Mammary epithelial cell (primary cell): ENCODE measurements at regions not wholly inside any gene's neighbourhood (a gene's known extent, or its start where the extent isn't known, plus 50 kb on each side); places are given as distances from the start of the nearest gene placed in this dataset.

ENCODE experiments used
- EZH2 ChIP-seq: IDR thresholded peaks from 2 replicates; pipeline ENCODE4 v1.6.1; 2012; ENCODE audit warnings: low read length, inconsistent platforms, borderline replicate concordance
- TF ChIP-seq, protein P1 (sequence below), 2 donors: IDR thresholded peaks in 1 of 2; conservative IDR thresholded peaks in 1 of 2; 2 replicates each; pipeline ENCODE4 v1.5.1; 2011 to 2012; ENCODE audit warnings: inconsistent platforms in 2 of 2, low read length in 2 of 2, mild to moderate bottlenecking in 2 of 2, control low read depth in 1 of 2, low read depth in 1 of 2; ENCODE audit not compliant: insufficient read depth in 1 of 2; ENCODE audit errors: extremely low read depth in 1 of 2

DNA sequence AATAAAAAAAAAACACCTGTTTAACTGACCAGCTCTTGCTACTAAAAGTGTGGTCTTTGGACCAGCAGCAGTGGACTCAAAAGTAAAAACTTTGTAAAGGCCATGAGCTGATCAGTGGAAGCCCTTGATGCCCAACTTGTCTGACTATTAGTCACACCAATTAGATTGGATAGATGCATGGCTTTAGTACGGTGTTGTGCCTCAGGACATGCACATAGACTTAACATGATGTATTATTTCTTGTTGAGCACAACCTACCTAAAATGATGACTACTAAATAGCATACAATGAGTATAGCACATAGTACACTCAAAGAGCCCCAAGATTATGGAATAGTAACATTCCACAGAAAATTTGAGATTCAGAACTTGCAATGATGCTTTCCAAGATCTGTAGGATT is 95.1 kb upstream of the FIBIN start:
- TF ChIP-seq, protein P1, sequence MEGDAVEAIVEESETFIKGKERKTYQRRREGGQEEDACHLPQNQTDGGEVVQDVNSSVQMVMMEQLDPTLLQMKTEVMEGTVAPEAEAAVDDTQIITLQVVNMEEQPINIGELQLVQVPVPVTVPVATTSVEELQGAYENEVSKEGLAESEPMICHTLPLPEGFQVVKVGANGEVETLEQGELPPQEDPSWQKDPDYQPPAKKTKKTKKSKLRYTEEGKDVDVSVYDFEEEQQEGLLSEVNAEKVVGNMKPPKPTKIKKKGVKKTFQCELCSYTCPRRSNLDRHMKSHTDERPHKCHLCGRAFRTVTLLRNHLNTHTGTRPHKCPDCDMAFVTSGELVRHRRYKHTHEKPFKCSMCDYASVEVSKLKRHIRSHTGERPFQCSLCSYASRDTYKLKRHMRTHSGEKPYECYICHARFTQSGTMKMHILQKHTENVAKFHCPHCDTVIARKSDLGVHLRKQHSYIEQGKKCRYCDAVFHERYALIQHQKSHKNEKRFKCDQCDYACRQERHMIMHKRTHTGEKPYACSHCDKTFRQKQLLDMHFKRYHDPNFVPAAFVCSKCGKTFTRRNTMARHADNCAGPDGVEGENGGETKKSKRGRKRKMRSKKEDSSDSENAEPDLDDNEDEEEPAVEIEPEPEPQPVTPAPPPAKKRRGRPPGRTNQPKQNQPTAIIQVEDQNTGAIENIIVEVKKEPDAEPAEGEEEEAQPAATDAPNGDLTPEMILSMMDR (conservative IDR thresholded peaks at IDR 0.05 in 1 of 2, IDR thresholded peaks at IDR 0.05 in 1 of 2; ENCODE audit: extremely low read depth in 1 of 2, insufficient read depth in 1 of 2, low read depth in 1 of 2, low read length in 2 of 2) = no peak
- no peak for TF ChIP-seq EZH2
